HG03103 (cell line): ENCODE measurements at regions not wholly inside any gene's neighbourhood (a gene's known extent, or its start where the extent isn't known, plus 50 kb on each side); places are given as distances from the start of the nearest gene placed in this dataset.
"Not testable (repeated sequence)": the region's sequence is repeated elsewhere in the genome, so short reads cannot be mapped to it uniquely, and the experiment has no call there.

Experiments
- ATAC-seq: cut with Tn5 transposase; IDR thresholded peaks from one replicate; pipeline ENCODE4 v1.9.1; 2021; ENCODE audit warnings: low read depth; ENCODE audit not compliant: unreplicated experiment

- ATAC-seq, result not testable (repeated sequence)
These were observed 295.7 kb downstream of the GOLGA6L6 start for GRCh38 chr15:20245856-20246255.

- not testable (repeated sequence) for ATAC-seq
These were observed 296.8 kb downstream of the GOLGA6L6 start for GRCh38 chr15:20244792-20245191.

DNA sequence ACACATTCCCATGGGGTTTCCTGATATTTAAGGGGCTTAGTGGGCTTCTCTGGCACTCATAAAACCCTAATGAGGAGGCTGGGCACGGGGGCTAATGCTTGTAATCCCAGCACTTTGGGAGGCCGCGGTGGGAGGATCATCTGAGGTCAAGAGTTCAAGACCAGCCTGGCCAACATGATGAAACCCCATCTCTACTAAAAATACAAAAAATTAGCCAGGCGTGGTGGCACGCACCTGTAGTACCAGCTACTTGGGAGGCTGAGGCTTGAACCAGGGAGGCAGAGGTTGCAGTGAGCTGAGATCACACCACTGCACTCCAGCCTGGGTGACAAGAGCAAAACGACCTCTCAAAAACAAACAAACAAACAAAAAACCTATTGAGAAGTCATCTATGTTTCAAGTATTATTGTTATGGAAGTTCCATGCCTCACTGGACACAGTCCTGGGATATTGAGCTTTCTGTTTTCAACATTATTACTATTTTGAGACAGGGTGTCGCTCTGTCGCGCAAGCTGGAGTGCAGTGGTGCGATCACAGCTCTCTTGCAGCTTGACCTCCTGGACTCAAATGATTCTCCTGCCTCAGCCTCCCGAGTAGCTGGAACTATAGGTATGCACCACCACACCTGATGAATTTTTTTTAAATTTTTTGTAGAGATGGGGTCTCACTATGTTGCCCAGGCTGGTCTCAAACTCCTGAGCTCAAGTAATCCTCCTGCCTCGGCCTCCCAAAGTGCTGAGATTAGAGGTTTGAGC, 297.9 kb downstream of the GOLGA6L6 start:
- not testable (repeated sequence) for ATAC-seq

DNA sequence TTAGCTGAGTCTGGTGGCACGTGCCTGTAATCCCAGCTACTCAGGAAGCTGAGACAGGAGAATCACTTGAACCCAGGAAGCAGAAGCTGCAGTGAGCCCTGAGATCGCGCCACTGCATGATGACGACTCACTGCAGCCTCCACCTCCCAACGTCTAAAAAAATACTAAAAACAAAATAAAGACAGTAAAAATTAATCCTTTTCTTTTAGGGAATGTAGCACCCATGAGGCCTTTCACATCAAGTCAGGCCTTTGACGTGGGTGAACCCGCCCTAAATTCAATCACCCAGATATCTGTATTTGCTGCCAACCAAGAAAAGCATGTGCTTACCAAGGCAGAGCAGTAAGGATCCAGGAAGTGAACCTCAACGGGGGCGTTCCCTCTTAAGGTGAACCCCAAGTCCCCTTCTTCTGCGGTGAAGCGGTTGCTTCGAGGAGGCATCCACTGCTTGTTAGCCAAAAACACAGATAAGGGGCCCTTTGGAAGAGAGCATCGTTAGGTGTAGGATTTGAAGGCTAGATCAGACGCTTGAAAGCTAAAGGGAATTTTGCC, 301.2 kb downstream of the GOLGA6L6 start:
- not testable (repeated sequence) for ATAC-seq

DNA sequence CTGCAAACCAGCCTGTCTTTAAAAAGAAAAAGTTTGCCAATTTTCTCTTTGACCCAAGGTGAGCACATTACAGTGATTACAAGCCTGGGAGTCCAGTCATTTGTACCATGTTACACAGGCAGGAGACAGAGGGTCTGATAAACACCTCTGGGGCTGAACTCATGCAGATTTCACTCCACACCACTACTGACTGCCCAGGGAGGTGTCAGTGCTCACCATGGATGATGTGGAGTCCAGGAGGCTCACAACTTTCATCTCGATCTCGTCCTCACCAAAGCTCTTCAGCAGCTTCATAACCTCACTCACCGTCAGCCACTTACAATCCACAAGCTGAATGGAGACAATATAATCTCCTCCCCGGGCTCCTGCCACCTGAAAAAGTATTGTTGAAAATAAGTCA, 302.4 kb downstream of the GOLGA6L6 start:
- not testable (repeated sequence) for ATAC-seq

DNA sequence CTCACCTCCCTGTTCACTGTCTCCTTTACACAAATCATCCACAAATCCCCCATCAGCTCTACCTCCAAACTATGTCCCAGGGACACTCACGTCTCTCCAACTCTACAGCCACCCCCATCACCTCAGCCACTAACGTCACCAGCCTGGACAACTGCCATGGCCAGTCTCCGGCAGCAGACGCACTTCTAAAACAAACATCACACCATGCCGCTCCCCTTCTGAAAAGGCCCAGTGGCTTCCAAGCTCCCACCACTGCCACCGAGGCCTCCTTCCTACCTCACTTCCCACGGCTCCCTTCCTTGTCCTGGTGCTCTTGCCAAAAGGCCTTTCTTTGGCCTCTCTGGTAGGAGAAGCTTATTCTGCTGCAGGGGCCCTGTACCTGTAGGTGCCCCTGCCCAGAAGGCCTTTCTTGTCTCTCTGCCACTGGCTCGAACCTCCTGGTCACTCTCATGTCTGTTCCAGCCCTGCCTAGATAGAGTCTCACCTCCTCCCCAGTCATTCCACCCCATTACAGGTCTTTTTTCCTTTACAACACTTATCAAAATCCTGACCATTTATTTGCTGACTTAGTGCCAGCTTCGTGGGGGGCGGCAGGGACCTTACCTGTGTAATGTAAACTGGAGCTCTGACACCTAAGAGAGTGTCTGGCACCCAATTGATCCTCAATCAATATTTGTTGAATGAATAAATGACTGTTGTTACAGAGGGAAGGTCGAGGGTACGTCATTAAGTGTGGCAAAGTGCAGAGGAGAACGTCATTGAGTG, 304.2 kb downstream of the GOLGA6L6 start:
- ATAC-seq, result not testable (repeated sequence)

- not testable (repeated sequence) for ATAC-seq
These were observed 305.9 kb downstream of the GOLGA6L6 start for GRCh38 chr15:20235728-20236127.

- ATAC-seq, result not testable (repeated sequence)
These were observed 307.5 kb downstream of the GOLGA6L6 start for GRCh38 chr15:20234006-20234540.

DNA sequence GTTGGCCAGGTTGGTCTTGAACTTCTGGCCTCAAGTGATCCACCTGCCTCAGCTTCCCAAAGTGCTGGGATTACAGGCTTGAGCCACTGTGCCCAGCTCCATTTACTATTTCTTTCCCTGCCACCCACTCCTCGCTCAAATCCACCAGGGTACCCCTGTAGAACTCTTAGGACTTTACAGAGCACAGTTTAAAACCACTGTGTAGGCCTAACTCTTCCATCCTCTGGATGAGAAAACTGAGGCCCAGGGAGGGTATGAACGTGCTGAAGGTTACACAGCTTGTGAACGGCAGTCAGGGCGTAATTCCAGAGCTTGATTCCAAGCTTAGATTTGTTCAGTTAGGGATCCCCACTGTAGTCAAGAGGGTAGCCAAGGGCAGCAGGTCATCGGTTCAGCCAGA, 309.1 kb downstream of the GOLGA6L6 start:
- ATAC-seq, result not testable (repeated sequence)

DNA sequence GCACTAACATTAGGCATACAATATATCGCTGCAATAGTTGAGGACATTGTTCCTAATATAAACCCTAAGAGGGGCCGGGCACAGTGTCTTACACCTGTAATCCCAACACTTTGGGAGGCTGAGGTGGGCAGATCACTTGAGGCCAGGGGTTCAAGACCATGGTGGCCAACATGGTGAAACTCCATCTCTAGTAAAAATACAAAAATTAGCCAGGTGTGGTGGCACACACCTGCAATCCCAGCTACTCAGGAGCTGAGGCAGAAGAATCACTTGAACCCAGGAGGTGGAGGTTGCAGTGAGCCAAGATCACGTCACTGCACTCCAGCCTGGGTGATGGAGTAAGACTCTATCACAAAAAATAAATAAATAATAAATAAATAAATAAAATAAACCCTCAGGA, 310.9 kb downstream of the GOLGA6L6 start:
- not testable (repeated sequence) for ATAC-seq

- not testable (repeated sequence) for ATAC-seq
These were observed 312.8 kb downstream of the GOLGA6L6 start for GRCh38 chr15:20228791-20229190.

DNA sequence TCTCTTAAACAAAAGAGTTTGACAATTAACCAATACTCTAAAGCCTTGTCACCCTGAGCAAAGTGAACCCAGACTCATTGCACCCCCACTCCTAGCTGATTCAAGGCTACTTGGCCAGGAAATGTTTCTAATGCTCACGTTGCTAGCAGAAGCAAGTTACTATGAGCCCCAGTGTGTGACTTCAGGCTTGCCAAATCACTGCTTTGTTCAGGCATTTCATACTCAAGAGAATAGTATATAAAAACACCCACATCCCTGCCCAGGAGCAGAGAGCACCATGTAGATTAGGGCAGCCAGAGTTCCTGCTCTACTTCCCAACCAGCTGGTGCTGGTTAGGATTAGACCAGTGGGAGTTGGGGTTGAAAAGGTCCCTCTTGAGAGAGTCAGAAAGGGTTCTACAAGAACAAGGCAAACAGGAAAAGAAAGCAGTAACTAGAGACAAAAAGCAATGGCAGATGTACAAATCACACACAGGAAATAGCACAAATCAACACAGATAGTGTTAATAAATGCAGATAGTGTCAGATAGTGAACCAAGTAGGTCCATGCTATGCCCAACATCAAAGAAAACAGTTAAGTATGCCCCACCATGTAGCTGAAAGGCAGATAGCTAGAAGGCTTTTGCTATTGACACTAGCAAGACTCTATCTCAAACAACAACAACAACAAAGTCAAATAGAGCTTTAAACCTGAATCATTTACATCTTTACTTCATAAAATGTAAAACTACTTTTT, 314.3 kb downstream of the GOLGA6L6 start:
- not testable (repeated sequence) for ATAC-seq

DNA sequence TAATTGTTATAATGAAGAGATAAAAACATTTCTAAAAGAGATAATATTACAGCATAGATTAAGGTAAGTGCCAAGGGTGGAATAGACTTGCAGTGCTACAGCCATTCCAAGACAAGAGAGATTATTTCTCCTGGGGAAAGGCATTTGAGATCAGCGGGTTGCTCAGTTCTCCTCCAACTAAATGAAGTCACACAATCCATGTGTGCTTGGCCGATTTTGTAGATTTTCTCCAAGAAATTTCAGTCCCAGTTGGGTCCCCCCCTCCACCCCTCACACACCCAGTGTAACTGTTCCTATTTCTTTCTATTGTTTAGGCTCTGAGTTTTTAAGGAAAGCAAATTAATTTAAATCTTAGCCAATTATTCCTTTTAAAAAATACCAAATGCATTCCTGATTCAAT, 315.1 kb downstream of the GOLGA6L6 start:
- ATAC-seq, result not testable (repeated sequence)

DNA sequence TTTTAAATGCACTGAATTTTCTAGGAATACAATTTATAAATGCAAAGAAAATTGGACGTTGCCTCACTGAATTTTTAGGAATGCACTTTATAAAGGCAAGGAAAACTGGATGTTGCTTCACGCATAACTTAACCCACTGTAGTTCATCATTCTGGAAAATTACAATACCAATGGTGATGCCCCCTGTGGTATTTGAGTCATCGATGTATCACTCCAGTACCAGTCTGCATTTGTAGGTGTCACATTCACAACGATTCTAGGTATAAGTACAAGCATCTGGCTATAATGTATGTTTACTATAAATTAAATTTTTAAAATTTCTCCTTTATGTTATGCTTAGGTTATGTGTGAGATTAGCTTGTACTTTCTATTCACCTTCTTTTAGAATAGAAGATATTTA, 320.5 kb downstream of the GOLGA6L6 start:
- not testable (repeated sequence) for ATAC-seq

GRCh38 chr15:20219171-20219570, 322.4 kb downstream of the GOLGA6L6 start:
- ATAC-seq, result not testable (repeated sequence)

DNA sequence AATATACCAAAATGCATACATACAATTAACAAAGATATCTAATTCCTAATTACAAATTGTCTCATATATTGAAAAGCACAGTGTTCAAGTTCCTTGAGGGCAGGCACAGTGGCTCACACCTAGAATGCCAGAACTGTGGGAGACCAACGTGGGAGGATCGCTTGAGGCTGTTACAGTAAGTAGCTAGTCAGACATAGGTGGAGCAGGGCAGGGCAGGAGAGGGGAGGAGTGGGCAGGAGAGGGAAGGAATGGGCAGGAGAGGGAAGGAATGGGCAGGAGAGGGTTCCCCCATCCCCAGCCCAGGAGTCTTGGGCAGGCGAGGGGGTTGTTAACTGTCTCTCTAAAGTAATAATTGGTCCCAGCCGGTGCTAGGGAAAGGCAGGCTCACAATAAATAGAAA, 325.9 kb downstream of the GOLGA6L6 start:
- not testable (repeated sequence) for ATAC-seq

- ATAC-seq, result not testable (repeated sequence)
These were observed 327.5 kb downstream of the GOLGA6L6 start for GRCh38 chr15:20214101-20214500.

DNA sequence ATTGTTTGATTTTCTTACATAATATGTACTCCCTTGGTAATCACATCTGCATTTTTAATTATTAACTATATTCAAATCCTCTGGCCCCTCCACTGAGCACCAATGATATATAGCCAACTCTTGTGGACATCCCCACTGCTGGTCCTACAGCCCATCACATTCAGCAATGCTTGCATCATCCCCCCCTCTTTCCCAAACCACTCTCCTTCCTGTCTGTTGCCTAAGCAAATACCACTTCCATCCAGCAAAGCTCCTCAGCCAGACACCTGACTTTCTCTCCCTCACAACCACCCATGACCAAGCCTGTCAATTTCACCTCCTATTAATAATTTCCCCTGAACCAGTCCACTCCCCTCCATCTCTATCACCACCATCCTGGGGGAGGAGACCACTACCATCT, 330.1 kb downstream of the GOLGA6L6 start:
- not testable (repeated sequence) for ATAC-seq

GRCh38 chr15:20209973-20210372, 331.6 kb downstream of the GOLGA6L6 start:
- not testable (repeated sequence) for ATAC-seq

DNA sequence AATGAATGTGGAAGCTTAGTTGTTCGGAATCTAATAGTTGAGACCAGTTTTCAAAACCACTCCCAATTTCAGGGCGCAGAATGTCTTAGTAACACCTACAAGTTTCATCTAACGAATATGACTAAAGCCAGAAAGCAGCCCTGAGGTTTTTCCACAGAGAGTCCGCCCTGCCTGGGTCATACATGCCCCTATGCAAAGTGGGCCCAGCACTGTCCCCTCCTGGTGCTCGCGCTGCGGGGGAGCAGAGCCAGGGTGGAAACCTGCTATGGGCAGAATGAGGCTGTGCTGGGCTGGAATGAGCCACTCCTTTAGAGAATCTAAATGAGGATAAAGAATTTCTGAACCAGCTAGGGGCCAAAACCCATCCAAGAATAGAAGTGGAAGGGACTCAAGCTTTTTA, 334.0 kb downstream of the GOLGA6L6 start:
- ATAC-seq, result not testable (repeated sequence)
